SK-N-MC (cell line): ENCODE measurements at regions not wholly inside any gene's neighbourhood (a gene's known extent, or its start where the extent isn't known, plus 50 kb on each side); places are given as distances from the start of the nearest gene placed in this dataset.

Experiments
- EZH2 ChIP-seq: fragments of 200-600 bp; sonication (generic); IDR thresholded peaks from one replicate; pipeline ENCODE4 v1.6.1; 2017; ENCODE audit warnings: antibody characterized with exemption
- POLR2AphosphoS5 ChIP-seq: IDR thresholded peaks from 2 replicates; pipeline ENCODE4 v1.6.1; 2012; ENCODE audit warnings: mild to moderate bottlenecking, low read depth, low read length, borderline replicate concordance

GRCh38 chr5:152178350-152178699 lies 226.8 kb downstream of the NMUR2 start:
- TF ChIP-seq EZH2 (no peak), POLR2AphosphoS5 (no peak)
